ENCODE measurements at regions not wholly inside any gene's neighbourhood (a gene's known extent, or its start where the extent isn't known, plus 50 kb on each side); places are given as distances from the start of the nearest gene placed in this dataset.

DNA sequence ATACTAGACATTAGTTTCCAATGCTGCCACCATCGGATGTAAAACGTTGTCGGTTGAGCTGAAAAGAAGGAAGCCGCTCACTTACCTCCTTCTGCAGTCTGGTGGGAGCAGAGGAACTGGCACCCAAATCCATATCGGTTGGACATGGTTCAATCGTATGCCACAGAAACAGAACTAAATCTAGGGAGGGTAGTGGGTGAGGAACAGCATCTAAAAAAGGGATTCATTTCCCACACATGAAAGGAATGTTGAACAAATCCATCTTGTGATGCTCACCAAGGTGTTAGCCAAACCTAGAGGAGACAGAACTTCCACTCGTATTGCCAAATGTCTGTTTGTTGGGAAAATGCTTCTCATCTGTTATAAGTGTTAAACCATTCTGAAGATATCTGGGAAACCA lies 532.7 kb downstream of the NLGN4X start:
- H3K9ac ChIP-seq (ENCODE audit: low read length) = no peak overlapping the region

DNA sequence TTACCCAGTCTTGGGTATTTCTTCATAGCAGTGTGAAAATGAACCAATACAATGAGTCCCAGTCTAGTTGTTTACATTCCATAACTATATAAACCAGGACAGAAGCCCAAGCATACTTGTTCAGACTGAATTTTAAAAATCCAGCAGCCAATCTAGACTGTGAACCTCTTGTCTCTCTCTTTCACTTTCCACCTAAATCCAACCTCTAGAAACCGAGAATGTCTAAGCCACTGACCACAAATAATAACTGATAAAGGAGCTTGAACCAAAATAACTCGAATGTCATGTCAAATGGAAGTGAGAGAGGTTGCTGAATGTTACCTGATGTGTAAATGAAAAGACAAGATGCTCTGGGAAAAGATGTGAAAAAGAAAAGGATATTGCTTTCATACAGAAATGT lies 544.7 kb downstream of the NLGN4X start:
- no peak overlapping the region for H2AFZ ChIP-seq (ENCODE audit: low read depth, low read length)
- no peak overlapping the region for H3K9ac ChIP-seq (ENCODE audit: low read length)
- TF ChIP-seq, protein P1, sequence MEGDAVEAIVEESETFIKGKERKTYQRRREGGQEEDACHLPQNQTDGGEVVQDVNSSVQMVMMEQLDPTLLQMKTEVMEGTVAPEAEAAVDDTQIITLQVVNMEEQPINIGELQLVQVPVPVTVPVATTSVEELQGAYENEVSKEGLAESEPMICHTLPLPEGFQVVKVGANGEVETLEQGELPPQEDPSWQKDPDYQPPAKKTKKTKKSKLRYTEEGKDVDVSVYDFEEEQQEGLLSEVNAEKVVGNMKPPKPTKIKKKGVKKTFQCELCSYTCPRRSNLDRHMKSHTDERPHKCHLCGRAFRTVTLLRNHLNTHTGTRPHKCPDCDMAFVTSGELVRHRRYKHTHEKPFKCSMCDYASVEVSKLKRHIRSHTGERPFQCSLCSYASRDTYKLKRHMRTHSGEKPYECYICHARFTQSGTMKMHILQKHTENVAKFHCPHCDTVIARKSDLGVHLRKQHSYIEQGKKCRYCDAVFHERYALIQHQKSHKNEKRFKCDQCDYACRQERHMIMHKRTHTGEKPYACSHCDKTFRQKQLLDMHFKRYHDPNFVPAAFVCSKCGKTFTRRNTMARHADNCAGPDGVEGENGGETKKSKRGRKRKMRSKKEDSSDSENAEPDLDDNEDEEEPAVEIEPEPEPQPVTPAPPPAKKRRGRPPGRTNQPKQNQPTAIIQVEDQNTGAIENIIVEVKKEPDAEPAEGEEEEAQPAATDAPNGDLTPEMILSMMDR (IDR thresholded peaks at IDR 0.05; ENCODE audit: low read depth, low read length) = no peak
- no peak for TF ChIP-seq EZH2phosphoT487 (IDR thresholded peaks at IDR 0.05; ENCODE audit: low read depth)
- H3K9me3 ChIP-seq (ENCODE audit: insufficient read depth, low read length) = no peaks in the 10 kb centered on the region
- no peak overlapping the region for H3K4me2 ChIP-seq (ENCODE audit: low read length)
- no peaks in the 10 kb centered on the region for H3K36me3 ChIP-seq (replicated peaks; ENCODE audit: low read depth, low read length)
- no peak overlapping the region for H3K4me3 ChIP-seq (ENCODE audit: low read length)
- no peaks in the 10 kb centered on the region for H3K27me3 ChIP-seq (ENCODE audit: low read depth, low read length)
- no peaks in the 10 kb centered on the region for H3K79me2 ChIP-seq (ENCODE audit: low read length)
- no peaks in the 10 kb centered on the region for H3K4me1 ChIP-seq (ENCODE audit: low read length)
- no peaks in the 10 kb centered on the region for H4K20me1 ChIP-seq (ENCODE audit: insufficient read depth, low read length)
- H3K27ac ChIP-seq (ENCODE audit: low read length) = no peak overlapping the region

More for the DNA sequence above, 532.7 kb downstream of the NLGN4X start:
- no peak overlapping the region for H3K27ac ChIP-seq (ENCODE audit: low read length)
- H3K4me2 ChIP-seq (ENCODE audit: low read length) = no peak overlapping the region
- no peaks in the 10 kb centered on the region for H4K20me1 ChIP-seq (ENCODE audit: insufficient read depth, low read length)
- no peaks in the 10 kb centered on the region for H3K4me1 ChIP-seq (ENCODE audit: low read length)
- H3K4me3 ChIP-seq (ENCODE audit: low read length) = no peak overlapping the region
- no peaks in the 10 kb centered on the region for H3K9me3 ChIP-seq (ENCODE audit: insufficient read depth, low read length)
- H3K27me3 ChIP-seq (ENCODE audit: low read depth, low read length) = no peaks in the 10 kb centered on the region
- no peak overlapping the region for H2AFZ ChIP-seq (ENCODE audit: low read depth, low read length)
- no peak for TF ChIP-seq EZH2phosphoT487 (IDR thresholded peaks at IDR 0.05; ENCODE audit: low read depth)
- TF ChIP-seq, protein P1 (IDR thresholded peaks at IDR 0.05; ENCODE audit: low read depth, low read length) = no peak
- H3K79me2 ChIP-seq (ENCODE audit: low read length) = no peaks in the 10 kb centered on the region
- H3K36me3 ChIP-seq (replicated peaks; ENCODE audit: low read depth, low read length) = no peaks in the 10 kb centered on the region

DNA sequence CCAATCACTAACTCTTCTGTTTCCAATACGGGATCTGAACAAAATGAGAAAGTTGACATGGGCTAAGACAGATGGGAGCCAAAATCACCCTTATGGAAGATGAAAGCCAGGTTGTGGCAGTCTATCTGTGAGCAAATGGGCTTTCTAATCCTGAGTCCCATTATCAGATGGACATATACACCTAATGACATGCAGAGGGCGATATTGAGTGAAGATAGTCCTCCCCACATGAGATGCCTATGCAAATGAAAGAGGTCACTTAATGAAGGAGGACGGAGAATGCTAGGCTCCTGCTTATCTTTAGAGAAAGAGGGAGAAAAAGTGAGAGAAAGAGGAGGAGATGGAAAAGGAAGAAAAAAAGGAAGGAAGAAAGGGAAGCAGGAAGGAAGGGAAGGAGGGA lies 547.5 kb downstream of the NLGN4X start:
- H3K4me1 ChIP-seq (ENCODE audit: low read length) = no peaks in the 10 kb centered on the region
- no peaks in the 10 kb centered on the region for H3K27me3 ChIP-seq (ENCODE audit: low read depth, low read length)
- H3K9me3 ChIP-seq (ENCODE audit: insufficient read depth, low read length) = no peaks in the 10 kb centered on the region
- H3K36me3 ChIP-seq (replicated peaks; ENCODE audit: low read depth, low read length) = no peaks in the 10 kb centered on the region
- H3K79me2 ChIP-seq (ENCODE audit: low read length) = no peaks in the 10 kb centered on the region
- no peak overlapping the region for H3K4me3 ChIP-seq (ENCODE audit: low read length)
- TF ChIP-seq, protein P1 (IDR thresholded peaks at IDR 0.05; ENCODE audit: low read depth, low read length) = no peak
- no peak for TF ChIP-seq EZH2phosphoT487 (IDR thresholded peaks at IDR 0.05; ENCODE audit: low read depth)
- H4K20me1 ChIP-seq (ENCODE audit: insufficient read depth, low read length) = no peaks in the 10 kb centered on the region
- H2AFZ ChIP-seq (ENCODE audit: low read depth, low read length) = no peak overlapping the region
- no peak overlapping the region for H3K9ac ChIP-seq (ENCODE audit: low read length)
- H3K4me2 ChIP-seq (ENCODE audit: low read length) = no peak overlapping the region
- H3K27ac ChIP-seq (ENCODE audit: low read length) = no peak overlapping the region

DNA sequence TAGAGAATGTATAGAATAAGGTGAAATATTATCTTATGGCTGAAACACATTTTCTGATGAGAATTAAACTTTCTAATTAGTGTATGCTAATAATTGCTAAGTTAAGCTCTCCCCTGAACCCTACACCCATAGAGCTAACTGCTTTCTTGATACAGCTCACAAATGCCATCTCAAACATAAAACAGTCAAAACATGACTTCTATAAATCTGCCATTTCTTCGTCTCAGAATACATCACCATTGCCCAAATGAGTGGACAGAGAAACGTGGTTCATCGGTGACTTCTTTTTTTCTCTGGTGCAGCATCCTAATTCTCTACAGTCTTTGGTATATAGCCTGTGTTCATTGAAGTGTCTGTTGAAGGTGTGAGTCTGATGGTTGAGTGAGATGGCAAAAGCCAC lies 554.6 kb downstream of the NLGN4X start:
- no peak overlapping the region for H3K27ac ChIP-seq (ENCODE audit: low read length)
- no peak overlapping the region for H2AFZ ChIP-seq (ENCODE audit: low read depth, low read length)
- H4K20me1 ChIP-seq (ENCODE audit: insufficient read depth, low read length) = no peaks in the 10 kb centered on the region
- H3K9me3 ChIP-seq (ENCODE audit: insufficient read depth, low read length) = no peaks in the 10 kb centered on the region
- TF ChIP-seq EZH2phosphoT487 (IDR thresholded peaks at IDR 0.05; ENCODE audit: low read depth) = no peak
- TF ChIP-seq, protein P1 (IDR thresholded peaks at IDR 0.05; ENCODE audit: low read depth, low read length) = no peak
- no peaks in the 10 kb centered on the region for H3K27me3 ChIP-seq (ENCODE audit: low read depth, low read length)
- H3K4me1 ChIP-seq (ENCODE audit: low read length) = no peaks in the 10 kb centered on the region
- H3K9ac ChIP-seq (ENCODE audit: low read length) = no peak overlapping the region
- no peak overlapping the region for H3K4me3 ChIP-seq (ENCODE audit: low read length)
- no peaks in the 10 kb centered on the region for H3K36me3 ChIP-seq (replicated peaks; ENCODE audit: low read depth, low read length)
- no peak overlapping the region for H3K4me2 ChIP-seq (ENCODE audit: low read length)
- H3K79me2 ChIP-seq (ENCODE audit: low read length) = no peaks in the 10 kb centered on the region

All from OCI-LY3 (cell line).